BLaER1 treated with 17β-estradiol and CSF1 and Interleukin-3, amounts not matched to agents 10 nM and 100 nM (cell line): ENCODE measurements at regions not wholly inside any gene's neighbourhood (a gene's known extent, or its start where the extent isn't known, plus 50 kb on each side); places are given as distances from the start of the nearest gene placed in this dataset.
A peak's percentile ranks its signal among the peaks of the same experiment; 100 is the strongest.

ENCODE experiments used
- H3K27ac ChIP-seq, 11 experiments: shearing (Covaris generic); formaldehyde crosslinking; 2 replicates each; pipeline ENCODE4 v1.8.1; 2022
- H3K27me3 ChIP-seq, 11 experiments: shearing (Covaris generic); formaldehyde crosslinking; 2 replicates each; pipeline ENCODE4 v1.8.1; 2022
- H3K36me3 ChIP-seq, 11 experiments: shearing (Covaris generic); formaldehyde crosslinking; 2 replicates each; pipeline ENCODE4 v1.8.1; 2022
- H3K4me1 ChIP-seq, 10 experiments: shearing (Covaris generic); formaldehyde crosslinking; 2 replicates each; pipeline ENCODE4 v1.8.1; 2022
- H3K4me2 ChIP-seq, 11 experiments: shearing (Covaris generic); formaldehyde crosslinking; 2 replicates each; pipeline ENCODE4 v1.8.1; 2022
- H3K4me3 ChIP-seq, 10 experiments: shearing (Covaris generic); formaldehyde crosslinking; 2 replicates each; pipeline ENCODE4 v1.8.1; 2022
- H3K9ac ChIP-seq, 11 experiments: shearing (Covaris generic); formaldehyde crosslinking; 2 replicates each; pipeline ENCODE4 v1.8.1; 2022
- H3K9me3 ChIP-seq, 11 experiments: shearing (Covaris generic); formaldehyde crosslinking; replicated peaks in 1 of 11; 2 replicates each; pipeline ENCODE4 v1.8.1; 2022
- H4K20me1 ChIP-seq, 11 experiments: shearing (Covaris generic); formaldehyde crosslinking; 2 replicates each; pipeline ENCODE4 v1.8.1; 2022
- Cebpa-rat ChIP-seq, 11 experiments: shearing (Covaris generic); IDR thresholded peaks; 2 replicates each; pipeline ENCODE4 v1.8.1; 2022

GRCh38 chr13:76012091-76012721, 376.1 kb downstream of the LMO7 start:
- Histone ChIP-seq H3K27me3 (no peaks in the 10 kb centered on the region), H3K4me3 (no peak overlapping the region), H3K4me1 (peaks cover 0 to 5% (median 0%) of the 10 kb centered on the region in 10 experiments; a peak in 1 of 20 replicates), H3K9ac (no peak overlapping the region), H4K20me1 (no peaks in the 10 kb centered on the region), H3K27ac (no peak overlapping the region), H3K9me3 (no peaks in the 10 kb centered on the region), H3K36me3 (no peaks in the 10 kb centered on the region), H3K4me2 (no peak overlapping the region)
- no peak for TF ChIP-seq Cebpa-rat (IDR thresholded peaks at IDR 0.05)

GRCh38 chr13:76009267-76009890, 373.2 kb downstream of the LMO7 start:
- Histone ChIP-seq H4K20me1 (no peaks in the 10 kb centered on the region), H3K4me2 (no peak overlapping the region), H3K36me3 (no peaks in the 10 kb centered on the region), H3K4me1 (no peaks in the 10 kb centered on the region), H3K27ac (no peak overlapping the region), H3K4me3 (no peak overlapping the region), H3K9me3 (no peaks in the 10 kb centered on the region), H3K9ac (no peak overlapping the region), H3K27me3 (no peaks in the 10 kb centered on the region)
- TF ChIP-seq Cebpa-rat (IDR thresholded peaks at IDR 0.05) = no peak

- Histone ChIP-seq H3K4me2 (no peak overlapping the region), H3K4me1 (no peaks in the 10 kb centered on the region), H4K20me1 (no peaks in the 10 kb centered on the region), H3K4me3 (no peak overlapping the region), H3K36me3 (no peaks in the 10 kb centered on the region), H3K9me3 (no peaks in the 10 kb centered on the region), H3K27me3 (no peaks in the 10 kb centered on the region), H3K27ac (no peak overlapping the region), H3K9ac (no peak overlapping the region)
- no peak for TF ChIP-seq Cebpa-rat (IDR thresholded peaks at IDR 0.05)
Observed at GRCh38 chr13:76004416-76004815, 368.3 kb downstream of the LMO7 start.

- H3K9ac ChIP-seq = no peak overlapping the region
Observed at GRCh38 chr13:76000131-76000530, 364.0 kb downstream of the LMO7 start.

GRCh38 chr13:75996582-75996981, 360.5 kb downstream of the LMO7 start:
- Histone ChIP-seq H4K20me1 (no peaks in the 10 kb centered on the region), H3K27ac (no peak overlapping the region), H3K9ac (no peak overlapping the region), H3K9me3 (no peaks in the 10 kb centered on the region), H3K36me3 (no peaks in the 10 kb centered on the region), H3K4me2 (no peak overlapping the region), H3K27me3 (no peaks in the 10 kb centered on the region), H3K4me3 (no peak overlapping the region), H3K4me1 (no peaks in the 10 kb centered on the region)
- TF ChIP-seq Cebpa-rat (IDR thresholded peaks at IDR 0.05) = no peak

More at GRCh38 chr13:76000131-76000530, 364.0 kb downstream of the LMO7 start:
- no peak overlapping the region for H3K4me2 ChIP-seq
- H3K4me3 ChIP-seq = no peak overlapping the region
- TF ChIP-seq Cebpa-rat (IDR thresholded peaks at IDR 0.05) = no peak
- H3K9me3 ChIP-seq = no peaks in the 10 kb centered on the region
- no peak overlapping the region for H3K27ac ChIP-seq
- no peaks in the 10 kb centered on the region for H3K27me3 ChIP-seq
- no peaks in the 10 kb centered on the region for H3K4me1 ChIP-seq
- no peaks in the 10 kb centered on the region for H4K20me1 ChIP-seq
- no peaks in the 10 kb centered on the region for H3K36me3 ChIP-seq

- Histone ChIP-seq H3K4me2 (no peak overlapping the region), H3K27me3 (no peaks in the 10 kb centered on the region), H3K4me1 (no peaks in the 10 kb centered on the region), H3K9ac (no peak overlapping the region), H3K9me3 (no peaks in the 10 kb centered on the region), H3K4me3 (no peak overlapping the region), H4K20me1 (no peaks in the 10 kb centered on the region), H3K27ac (no peak overlapping the region), H3K36me3 (no peaks in the 10 kb centered on the region)
- no peak for TF ChIP-seq Cebpa-rat (IDR thresholded peaks at IDR 0.05)
Observed at GRCh38 chr13:75995966-75996365, 359.8 kb downstream of the LMO7 start.

- H3K4me2 ChIP-seq = no peak overlapping the region
Observed at GRCh38 chr13:75993823-75994222, 357.7 kb downstream of the LMO7 start.

GRCh38 chr13:75993241-75993640, 357.1 kb downstream of the LMO7 start:
- no peak for TF ChIP-seq Cebpa-rat (IDR thresholded peaks at IDR 0.05)
- no peaks in the 10 kb centered on the region for H3K4me1 ChIP-seq
- no peaks in the 10 kb centered on the region for H3K27me3 ChIP-seq
- H4K20me1 ChIP-seq = no peaks in the 10 kb centered on the region
- peaks cover 0 to 7% (median 0%) of the 10 kb centered on the region in 11 experiments; a peak in 1 of 22 replicates for H3K9me3 ChIP-seq
- H3K9ac ChIP-seq = no peak overlapping the region
- no peak overlapping the region for H3K27ac ChIP-seq
- H3K4me3 ChIP-seq = no peak overlapping the region
- H3K4me2 ChIP-seq = no peak overlapping the region
- no peaks in the 10 kb centered on the region for H3K36me3 ChIP-seq

More at GRCh38 chr13:75993823-75994222, 357.7 kb downstream of the LMO7 start:
- Histone ChIP-seq H3K9me3 (peaks cover 0 to 7% (median 0%) of the 10 kb centered on the region in 11 experiments; a peak in 1 of 22 replicates), H4K20me1 (no peaks in the 10 kb centered on the region), H3K27ac (no peak overlapping the region), H3K4me1 (no peaks in the 10 kb centered on the region), H3K4me3 (no peak overlapping the region), H3K36me3 (no peaks in the 10 kb centered on the region), H3K9ac (no peak overlapping the region), H3K27me3 (no peaks in the 10 kb centered on the region)
- peak in 8 of 11 experiments; percentile 54 to 92 (median 70); a peak in 15 of 22 replicates for TF ChIP-seq Cebpa-rat (IDR thresholded peaks at IDR 0.05)

GRCh38 chr13:75986818-75987217, 350.7 kb downstream of the LMO7 start:
- no peaks in the 10 kb centered on the region for H3K27me3 ChIP-seq
- no peaks in the 10 kb centered on the region for H3K36me3 ChIP-seq
- no peak overlapping the region for H3K9ac ChIP-seq
- H3K27ac ChIP-seq = no peak overlapping the region
- H3K4me3 ChIP-seq = no peak overlapping the region
- H3K4me2 ChIP-seq = 0 out of 22 replicates have a peak overlapping the region, but pooled peaks of 1 of the 11 experiments have one; percentile 14
- H4K20me1 ChIP-seq = no peaks in the 10 kb centered on the region
- no peak for TF ChIP-seq Cebpa-rat (IDR thresholded peaks at IDR 0.05)
- peaks cover 0 to 7% (median 0%) of the 10 kb centered on the region in 11 experiments; a peak in 1 of 22 replicates for H3K9me3 ChIP-seq
- H3K4me1 ChIP-seq = peaks cover 0 to 4% (median 0%) of the 10 kb centered on the region in 10 experiments; a peak in 1 of 20 replicates

- no peak overlapping the region for H3K27ac ChIP-seq
- H3K4me2 ChIP-seq = no peak overlapping the region
- TF ChIP-seq Cebpa-rat (IDR thresholded peaks at IDR 0.05) = no peak
Observed at GRCh38 chr13:75985132-75985531, 349.0 kb downstream of the LMO7 start.

More at GRCh38 chr13:75985132-75985531, 349.0 kb downstream of the LMO7 start:
- peaks cover 0 to 4% (median 0%) of the 10 kb centered on the region in 10 experiments; a peak in 1 of 20 replicates for H3K4me1 ChIP-seq
- H3K36me3 ChIP-seq = no peaks in the 10 kb centered on the region
- no peaks in the 10 kb centered on the region for H4K20me1 ChIP-seq
- H3K27me3 ChIP-seq = no peaks in the 10 kb centered on the region
- peaks cover 0 to 7% (median 0%) of the 10 kb centered on the region in 11 experiments; a peak in 1 of 22 replicates for H3K9me3 ChIP-seq
- no peak overlapping the region for H3K9ac ChIP-seq
- H3K4me3 ChIP-seq = no peak overlapping the region
